Psoas muscle (tissue), 7 donors: ENCODE measurements at regions not wholly inside any gene's neighbourhood (a gene's known extent, or its start where the extent isn't known, plus 50 kb on each side); places are given as distances from the start of the nearest gene placed in this dataset.
"Not testable (repeated sequence)": the region's sequence is repeated elsewhere in the genome, so short reads cannot be mapped to it uniquely, and the experiment has no call there.

ENCODE experiments used
- ATAC-seq, 4 donors: fragments of 200-7000 bp; cut with Tn5 transposase; one replicate each; pipeline ENCODE4 v1.9.1; 2020; ENCODE audit warnings: moderate library complexity in 3 of 4, mild to moderate bottlenecking in 2 of 4
- DNase-seq, 2 donors: peaks; one replicate each; pipeline ENCODE4 v3.0.0-alpha.2; 2020
- H3K27ac ChIP-seq: fragments of 200-600 bp; one replicate; pipeline ENCODE4 v1.8.0; 2022
- H3K27me3 ChIP-seq, 3 donors: fragments of 200-600 bp in 1 of 3; one replicate each; pipeline versions ENCODE4 v1.6.1 to v1.8.0; 2013 to 2022; ENCODE audit warnings: low read length in 2 of 3, mild to moderate bottlenecking in 2 of 3, moderate library complexity in 1 of 3; ENCODE audit not compliant: insufficient read depth in 3 of 3
- H3K36me3 ChIP-seq, 2 donors: fragments of 200-600 bp in 1 of 2; one replicate each; pipeline versions ENCODE4 v1.6.1 to v1.8.0; 2013 to 2022; ENCODE audit warnings: low read depth in 1 of 2, mild to moderate bottlenecking in 1 of 2, moderate library complexity in 1 of 2; ENCODE audit not compliant: insufficient read depth in 1 of 2
- H3K4me1 ChIP-seq: fragments of 200-600 bp; one replicate; pipeline ENCODE4 v1.8.0; 2022
- H3K4me3 ChIP-seq: fragments of 200-600 bp; one replicate; pipeline ENCODE4 v1.8.0; 2022; ENCODE audit warnings: mild to moderate bottlenecking
- H3K9me3 ChIP-seq: fragments of 200-600 bp; one replicate; pipeline ENCODE4 v1.8.0; 2022
- CTCF ChIP-seq: fragments of 200-600 bp; IDR thresholded peaks from one replicate; pipeline ENCODE4 v1.8.0; 2022; ENCODE audit warnings: antibody characterized with exemption
- WGBS, 3 donors: extraction: QIAGEN DNeasy Blood & Tissue Kit; methylation state at CpG; one replicate each; pipeline versions ENCODE4 v1.1.6 to v1.1.7; 2013; 5-methylcytosine and 5-hydroxymethylcytosine counted together
- intact Hi-C, 2 donors: fragments of 100-400 bp; cut with DNase I; formaldehyde crosslinking; loops; one replicate each; pipeline versions ENCODE4 v1.11.0 to v1.14.2; 2022
- donor health status: healthy with polysubstance abuse.
- donor health status: DM: no; HTN: no; CAD: no; lungs with moderate emphysema.
- donor health status: Bipolar disorder and iron deficiency.
- donor health status: healthy.
- donor health status: DM: yes; HTN: yes; CAD: no.
- donor health status: DM: no; HTN: no; CAD: no.
- donor health status: DM: yes; HTN: yes; CAD: no.

- Histone ChIP-seq H3K9me3 (no peaks in the 10 kb centered on the region), H3K4me1 (no peaks in the 10 kb centered on the region), H3K4me3 (no peak overlapping the region), H3K27ac (no peak overlapping the region), H3K27me3 (no peaks in the 10 kb centered on the region), H3K36me3 (no peaks in the 10 kb centered on the region)
- no peak for TF ChIP-seq CTCF
- WGBS, 3 donors = 74 to 80% (median 78%) methylated on average over 12 of the region's 12 CpGs
- ATAC-seq (no peak), DNase-seq (no peak)
- intact Hi-C loops = no loop called here
These were observed 95.3 kb downstream of the TTLL2 start for GRCh38 chr6:167420177-167420576.

- Histone ChIP-seq H3K27ac (no peak overlapping the region), H3K27me3 (no peaks in the 10 kb centered on the region), H3K4me3 (no peak overlapping the region), H3K9me3 (no peaks in the 10 kb centered on the region), H3K36me3 (no peaks in the 10 kb centered on the region), H3K4me1 (no peaks in the 10 kb centered on the region)
- 79 to 80% (median 80%) methylated on average over 39 of the region's 39 CpGs for WGBS, 3 donors
- intact Hi-C loops = no loop called here
- DNase-seq (no peak), ATAC-seq (no peak)
- no peak for TF ChIP-seq CTCF
These were observed 96.2 kb downstream of the TTLL2 start for GRCh38 chr6:167420858-167421766.

GRCh38 chr6:167421944-167422343, 97.1 kb downstream of the TTLL2 start:
- H3K4me1 ChIP-seq, DNase-seq, intact Hi-C loops, ATAC-seq, H3K4me3 ChIP-seq, H3K27ac ChIP-seq, H3K27me3 ChIP-seq, H3K36me3 ChIP-seq, H3K9me3 ChIP-seq: not testable (repeated sequence)
- 96% methylated on average over 8 of the region's 36 CpGs; no CpG with 5 or more reads in 2 of the 3 donors for WGBS, 3 donors

- no peaks in the 10 kb centered on the region for H3K27me3 ChIP-seq
- no peak overlapping the region for H3K4me3 ChIP-seq
- DNase-seq (no peak), ATAC-seq (no peak)
- H3K27ac ChIP-seq = no peak overlapping the region
- WGBS, 3 donors = 97 to 98% (median 98%) methylated on average over 15 to 23 of the region's 23 CpGs
- intact Hi-C loops = no loop called here
- H3K4me1 ChIP-seq = no peaks in the 10 kb centered on the region
- no peaks in the 10 kb centered on the region for H3K9me3 ChIP-seq
- no peaks in the 10 kb centered on the region for H3K36me3 ChIP-seq
- TF ChIP-seq CTCF = no peak
These were observed 98.0 kb downstream of the TTLL2 start for GRCh38 chr6:167422934-167423333.

GRCh38 chr6:167424060-167424673, 99.3 kb downstream of the TTLL2 start:
- WGBS, 3 donors = 81 to 86% (median 84%) methylated on average over 18 to 22 of the region's 22 CpGs
- no peaks in the 10 kb centered on the region for H3K27me3 ChIP-seq
- H3K4me1 ChIP-seq = no peaks in the 10 kb centered on the region
- H3K36me3 ChIP-seq = no peaks in the 10 kb centered on the region
- H3K27ac ChIP-seq = no peak overlapping the region
- DNase-seq (no peak), ATAC-seq (no peak)
- intact Hi-C loops = no loop called here
- H3K4me3 ChIP-seq = no peak overlapping the region
- H3K9me3 ChIP-seq = no peaks in the 10 kb centered on the region
- no peak for TF ChIP-seq CTCF
